Lung (tissue), 11 donors: ENCODE measurements at regions not wholly inside any gene's neighbourhood (a gene's known extent, or its start where the extent isn't known, plus 50 kb on each side); places are given as distances from the start of the nearest gene placed in this dataset.

ENCODE experiments used
- ATAC-seq: fragments of 200-7000 bp; cut with Tn5 transposase; one replicate; pipeline ENCODE4 v1.9.1; 2020; ENCODE audit warnings: moderate number of reproducible peaks; ENCODE audit not compliant: insufficient read depth, low FRiP score
- DNase-seq, 3 donors: peaks; one replicate each; pipeline ENCODE4 v3.0.0-alpha.2; 2013 to 2017
- H3K27ac ChIP-seq, 2 donors: one replicate each; pipeline ENCODE4 v1.5.1; 2013; ENCODE audit warnings: mild to moderate bottlenecking in 2 of 2, moderate library complexity in 2 of 2, control low read depth in 1 of 2, inconsistent platforms in 1 of 2, low read depth in 1 of 2, low read length in 1 of 2
- H3K27me3 ChIP-seq, 3 donors: one replicate each; pipeline ENCODE4 v1.5.1; 2013; ENCODE audit warnings: low read length in 2 of 3; ENCODE audit not compliant: control insufficient read depth in 3 of 3, insufficient read depth in 3 of 3
- H3K36me3 ChIP-seq, 4 donors: one replicate each; pipeline ENCODE4 v1.5.1; 2013; ENCODE audit warnings: low read length in 4 of 4, mild to moderate bottlenecking in 1 of 4, moderate library complexity in 1 of 4; ENCODE audit not compliant: control insufficient read depth in 4 of 4, insufficient read depth in 4 of 4
- H3K4me1 ChIP-seq, 5 donors: one replicate each; pipeline ENCODE4 v1.5.1; 2013; ENCODE audit warnings: low read length in 5 of 5, mild to moderate bottlenecking in 2 of 5, moderate library complexity in 1 of 5; ENCODE audit not compliant: control insufficient read depth in 5 of 5, insufficient read depth in 5 of 5
- H3K4me3 ChIP-seq: one replicate; pipeline ENCODE4 v1.5.1; 2013; ENCODE audit warnings: mild to moderate bottlenecking, control low read depth, moderate library complexity
- H3K9ac ChIP-seq, 2 donors: one replicate each; pipeline ENCODE4 v1.5.1; 2013; ENCODE audit warnings: low read length in 2 of 2, control low read depth in 1 of 2; ENCODE audit not compliant: insufficient read depth in 1 of 2
- H3K9me3 ChIP-seq, 4 donors: one replicate each; pipeline ENCODE4 v1.5.1; 2013; ENCODE audit warnings: low read length in 3 of 4, mild to moderate bottlenecking in 1 of 4, moderate library complexity in 1 of 4; ENCODE audit not compliant: control insufficient read depth in 4 of 4, insufficient read depth in 3 of 4
- WGBS, 2 donors: extraction: QIAGEN DNeasy Blood & Tissue Kit; methylation state at CpG; one replicate each; pipeline ENCODE4 v1.1.7; 2013; 5-methylcytosine and 5-hydroxymethylcytosine counted together
- TF ChIP-seq, protein P1 (sequence below): IDR thresholded peaks from 2 replicates; pipeline ENCODE4 v1.5.1; 2012; ENCODE audit warnings: mild to moderate bottlenecking; ENCODE audit errors: control extremely low read depth, extremely low read depth
- donor health status: control.
- donor health status: control.
- donor health status: Bipolar disorder and iron deficiency.
- donor health status: healthy.
- donor health status: DM: yes; HTN: yes; CAD: no.

DNA sequence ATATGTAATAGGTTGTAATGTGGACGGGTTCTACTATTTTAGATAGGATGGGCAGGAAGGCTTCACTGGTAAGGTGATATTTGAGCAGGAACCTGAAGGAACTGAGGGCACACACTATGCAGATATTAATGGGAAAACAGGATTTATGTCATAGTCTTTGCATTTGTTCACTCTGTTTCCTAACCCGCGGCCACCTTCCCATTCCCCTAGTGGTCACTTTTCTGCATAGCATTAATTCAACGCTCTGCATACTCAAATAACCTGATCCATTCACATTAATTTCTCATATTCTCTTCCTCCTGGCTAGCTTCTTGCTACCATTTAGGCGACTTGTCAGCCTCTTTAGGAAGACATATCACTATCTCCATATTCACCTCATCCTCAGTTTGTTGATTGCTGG, 61.5 kb downstream of the GSPT2 start:
- Histone ChIP-seq H3K9ac (no peak overlapping the region), H3K9me3 (peaks cover 0 to 2% (median 0%) of the 10 kb centered on the region in 4 donors), H3K36me3 (peaks cover 0 to 3% (median 0%) of the 10 kb centered on the region in 4 donors), H3K4me1 (no peaks in the 10 kb centered on the region), H3K27ac (no peak overlapping the region), H3K27me3 (peaks cover 0 to 9% (median 3%) of the 10 kb centered on the region in 3 donors), H3K4me3 (no peak overlapping the region)
- WGBS, 2 donors, result 80 to 97% methylated on average over 5 of the region's 5 CpGs
- DNase-seq (no peak), ATAC-seq (no peak)
- TF ChIP-seq, protein P1, sequence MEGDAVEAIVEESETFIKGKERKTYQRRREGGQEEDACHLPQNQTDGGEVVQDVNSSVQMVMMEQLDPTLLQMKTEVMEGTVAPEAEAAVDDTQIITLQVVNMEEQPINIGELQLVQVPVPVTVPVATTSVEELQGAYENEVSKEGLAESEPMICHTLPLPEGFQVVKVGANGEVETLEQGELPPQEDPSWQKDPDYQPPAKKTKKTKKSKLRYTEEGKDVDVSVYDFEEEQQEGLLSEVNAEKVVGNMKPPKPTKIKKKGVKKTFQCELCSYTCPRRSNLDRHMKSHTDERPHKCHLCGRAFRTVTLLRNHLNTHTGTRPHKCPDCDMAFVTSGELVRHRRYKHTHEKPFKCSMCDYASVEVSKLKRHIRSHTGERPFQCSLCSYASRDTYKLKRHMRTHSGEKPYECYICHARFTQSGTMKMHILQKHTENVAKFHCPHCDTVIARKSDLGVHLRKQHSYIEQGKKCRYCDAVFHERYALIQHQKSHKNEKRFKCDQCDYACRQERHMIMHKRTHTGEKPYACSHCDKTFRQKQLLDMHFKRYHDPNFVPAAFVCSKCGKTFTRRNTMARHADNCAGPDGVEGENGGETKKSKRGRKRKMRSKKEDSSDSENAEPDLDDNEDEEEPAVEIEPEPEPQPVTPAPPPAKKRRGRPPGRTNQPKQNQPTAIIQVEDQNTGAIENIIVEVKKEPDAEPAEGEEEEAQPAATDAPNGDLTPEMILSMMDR, result no peak

DNA sequence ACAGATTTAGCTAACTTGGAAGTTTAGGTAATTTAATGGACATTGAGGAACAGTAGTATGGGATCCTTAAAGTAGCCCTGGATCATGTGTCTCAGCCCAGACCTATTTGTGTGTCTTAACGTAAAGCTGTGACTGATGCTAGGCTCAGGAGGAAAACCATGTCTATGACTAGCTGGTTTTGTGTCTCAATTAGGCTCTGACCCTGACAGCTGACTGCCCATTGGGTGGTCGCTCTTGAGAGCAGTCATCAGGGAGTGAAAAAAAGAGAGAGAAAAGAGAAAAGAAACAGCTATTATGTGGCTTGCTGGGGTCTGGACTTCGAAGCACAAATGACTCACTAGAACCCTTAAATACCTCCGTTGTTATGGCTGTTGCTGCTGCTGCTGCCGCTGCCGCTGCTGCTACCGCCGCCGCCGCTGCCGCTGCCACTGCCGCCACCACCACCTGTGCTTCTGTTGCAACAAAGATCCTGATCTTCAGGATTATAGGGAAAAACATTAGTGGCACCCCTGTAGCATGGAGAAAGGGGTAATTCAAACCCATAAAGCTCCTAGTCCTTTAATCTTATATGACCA, 70.7 kb downstream of the GSPT2 start:
- H3K4me3 ChIP-seq, result no peak overlapping the region
- H3K9me3 ChIP-seq, result peaks cover 0 to 5% (median 0%) of the 10 kb centered on the region in 4 donors
- no peaks in the 10 kb centered on the region for H3K36me3 ChIP-seq
- H3K4me1 ChIP-seq, result no peaks in the 10 kb centered on the region
- WGBS, 2 donors, result 90 to 99% methylated on average over 12 of the region's 12 CpGs
- ATAC-seq, result no peak
- H3K9ac ChIP-seq, result no peak overlapping the region
- H3K27me3 ChIP-seq, result peaks cover 0 to 5% (median 3%) of the 10 kb centered on the region in 3 donors
- H3K27ac ChIP-seq, result no peak overlapping the region
- TF ChIP-seq, protein P1, result no peak
- no peak for DNase-seq

DNA sequence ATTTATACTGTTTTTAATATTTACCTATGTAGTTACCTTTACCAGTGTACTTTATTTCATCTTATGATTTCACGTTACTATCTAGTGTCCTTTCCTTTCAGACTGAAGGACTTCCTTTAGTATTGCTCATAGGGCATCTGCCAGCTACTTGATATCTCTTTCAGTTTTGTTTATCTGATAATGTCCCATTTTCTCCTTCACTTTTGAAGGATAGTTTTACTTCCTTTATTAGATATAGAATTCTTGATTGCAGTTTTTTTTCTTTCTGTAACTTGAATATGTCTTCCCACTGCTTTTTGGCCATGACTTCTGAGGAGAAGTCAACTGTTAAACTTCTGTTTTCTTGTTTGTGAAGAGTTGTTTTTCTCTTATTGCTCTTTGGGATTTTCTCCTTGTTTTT, 69.4 kb upstream of the MAGED1 start:
- H3K27ac ChIP-seq, result no peak overlapping the region
- no peaks in the 10 kb centered on the region for H3K4me1 ChIP-seq
- peaks cover 0 to 5% (median 0%) of the 10 kb centered on the region in 3 donors for H3K27me3 ChIP-seq
- ATAC-seq, result no peak
- TF ChIP-seq, protein P1, result no peak
- H3K9ac ChIP-seq, result no peak overlapping the region
- WGBS, 2 donors, result 23 to 49% methylated on average over 1 of the region's 1 CpG
- H3K36me3 ChIP-seq, result no peaks in the 10 kb centered on the region
- H3K9me3 ChIP-seq, result no peaks in the 10 kb centered on the region
- no peak overlapping the region for H3K4me3 ChIP-seq
- DNase-seq, result no peak

DNA sequence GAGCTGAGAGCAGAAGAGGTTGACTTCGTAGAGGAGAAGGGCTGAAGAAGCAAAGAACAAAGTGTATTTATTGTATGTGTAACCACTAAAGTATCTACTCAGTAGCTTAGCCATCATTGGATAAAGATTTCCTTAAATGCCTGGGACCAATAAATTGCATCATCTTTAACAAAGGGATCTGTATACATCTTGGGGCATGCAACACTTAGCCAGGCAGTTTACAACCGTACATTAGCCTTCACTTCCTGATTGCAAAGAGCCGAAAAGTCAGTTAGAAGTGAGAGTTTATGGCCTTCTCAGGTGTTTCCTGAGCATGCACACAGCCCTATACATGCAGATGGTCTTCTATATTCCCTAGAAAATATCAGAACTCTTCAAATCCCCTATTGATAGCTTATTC, 68.0 kb upstream of the MAGED1 start:
- H3K4me1 ChIP-seq, result no peaks in the 10 kb centered on the region
- WGBS, 2 donors, result 42 to 69% methylated on average over 3 of the region's 3 CpGs
- no peak overlapping the region for H3K4me3 ChIP-seq
- H3K36me3 ChIP-seq, result no peaks in the 10 kb centered on the region
- no peak overlapping the region for H3K27ac ChIP-seq
- peaks cover 0 to 5% (median 0%) of the 10 kb centered on the region in 3 donors for H3K27me3 ChIP-seq
- no peak overlapping the region for H3K9ac ChIP-seq
- DNase-seq (no peak), ATAC-seq (no peak)
- TF ChIP-seq, protein P1, result no peak
- H3K9me3 ChIP-seq, result no peaks in the 10 kb centered on the region
